ENCODE measurements at regions not wholly inside any gene's neighbourhood (a gene's known extent, or its start where the extent isn't known, plus 50 kb on each side); places are given as distances from the start of the nearest gene placed in this dataset.

- H3K79me2 ChIP-seq (replicated peaks; ENCODE audit: insufficient read depth, low read length), result no peaks in the 10 kb centered on the region
- TF ChIP-seq POLR2AphosphoS5 (IDR thresholded peaks at IDR 0.05), result no peak
- TF ChIP-seq RAD21 (conservative IDR thresholded peaks at IDR 0.05), result no peak
- TF ChIP-seq TAF1 (IDR thresholded peaks at IDR 0.05; ENCODE audit: low read depth), result no peak
- no peak for TF ChIP-seq SMC3 (conservative IDR thresholded peaks at IDR 0.05; ENCODE audit: poor library complexity)
- TF ChIP-seq CTCF (IDR thresholded peaks at IDR 0.05; ENCODE audit: poor library complexity, severe bottlenecking), result no peak
- TF ChIP-seq MXI1 (conservative IDR thresholded peaks at IDR 0.05; ENCODE audit: poor library complexity, severe bottlenecking), result no peak
- TF ChIP-seq EP300 (conservative IDR thresholded peaks at IDR 0.05; ENCODE audit: poor library complexity, severe bottlenecking), result no peak
- no peak for TF ChIP-seq REST (IDR thresholded peaks at IDR 0.05; ENCODE audit: borderline replicate concordance)
- TF ChIP-seq EZH2 (IDR thresholded peaks at IDR 0.05; ENCODE audit: borderline replicate concordance, insufficient read depth, low read length, poor library complexity, severe bottlenecking), result no peak
These were observed 211.5 kb upstream of the MID1 start for GRCh38 chrX:10831716-10832502.

GRCh38 chrX:10833299-10834169 lies 213.1 kb upstream of the MID1 start:
- Histone ChIP-seq H3K4me3 (ENCODE audit: low read length) (peak overlapping the region; percentile 50), H3K9ac (ENCODE audit: low read length) (no peak overlapping the region), H3K4me2 (ENCODE audit: low read length) (no peak overlapping the region), H3K9me2 (ENCODE audit: insufficient read depth, low read length) (no peaks in the 10 kb centered on the region), H3K79me2 (replicated peaks; ENCODE audit: insufficient read depth, low read length) (no peaks in the 10 kb centered on the region), H3K9me3 (ENCODE audit: low read length) (no peaks in the 10 kb centered on the region), H3K27ac (ENCODE audit: low read length) (no peak overlapping the region), H2AFZ (ENCODE audit: low read depth, low read length) (no peak overlapping the region), H3K27me3 (ENCODE audit: insufficient read depth, low read depth, low read length) (no peaks in the 10 kb centered on the region), H3F3A (ENCODE audit: insufficient read depth, low read length, poor library complexity, severe bottlenecking) (no peaks in the 10 kb centered on the region), H3K36me3 (ENCODE audit: insufficient read depth, low read length) (no peaks in the 10 kb centered on the region), H4K20me1 (ENCODE audit: insufficient read depth) (no peaks in the 10 kb centered on the region)
- TF ChIP-seq RAD21 (conservative IDR thresholded peaks at IDR 0.05) (no peak), POLR2AphosphoS5 (IDR thresholded peaks at IDR 0.05) (no peak)

More at GRCh38 chrX:10831716-10832502, 211.5 kb upstream of the MID1 start:
- no peak overlapping the region for H3K4me3 ChIP-seq (ENCODE audit: low read length)
- no peak overlapping the region for H2AFZ ChIP-seq (ENCODE audit: low read depth, low read length)
- H3F3A ChIP-seq (ENCODE audit: insufficient read depth, low read length, poor library complexity, severe bottlenecking), result no peaks in the 10 kb centered on the region
- H3K27me3 ChIP-seq (ENCODE audit: insufficient read depth, low read depth, low read length), result no peaks in the 10 kb centered on the region
- H3K4me2 ChIP-seq (ENCODE audit: low read length), result no peak overlapping the region
- no peak overlapping the region for H3K9ac ChIP-seq (ENCODE audit: low read length)
- H3K36me3 ChIP-seq (ENCODE audit: insufficient read depth, low read length), result no peaks in the 10 kb centered on the region
- no peaks in the 10 kb centered on the region for H3K9me2 ChIP-seq (ENCODE audit: insufficient read depth, low read length)
- no peaks in the 10 kb centered on the region for H3K9me3 ChIP-seq (ENCODE audit: low read length)
- H3K27ac ChIP-seq (ENCODE audit: low read length), result no peak overlapping the region
- H4K20me1 ChIP-seq (ENCODE audit: insufficient read depth), result no peaks in the 10 kb centered on the region

Measured in neural cell (in vitro differentiated cells).